Right kidney (tissue), 1 donor: ENCODE measurements at regions not wholly inside any gene's neighbourhood (a gene's known extent, or its start where the extent isn't known, plus 50 kb on each side); places are given as distances from the start of the nearest gene placed in this dataset.
"Not testable (repeated sequence)": the region's sequence is repeated elsewhere in the genome, so short reads cannot be mapped to it uniquely, and the experiment has no call there.

Source experiments
- DNase-seq: peaks from one replicate; pipeline ENCODE4 v3.0.0-alpha.2; 2016

- DNase-seq = no peak
Observed at GRCh38 chr7:34488766-34489165, 169.3 kb upstream of the NPSR1 start.

GRCh38 chr7:34491899-34492298 lies 166.1 kb upstream of the NPSR1 start:
- no peak for DNase-seq

GRCh38 chr7:34493752-34494151 lies 164.3 kb upstream of the NPSR1 start:
- DNase-seq = no peak

- DNase-seq = no peak
Observed at GRCh38 chr7:34497153-34497777, 160.8 kb upstream of the NPSR1 start.

GRCh38 chr7:34501156-34501555 lies 156.9 kb upstream of the NPSR1 start:
- DNase-seq = no peak

- no peak for DNase-seq
Observed at GRCh38 chr7:34507191-34507590, 150.8 kb upstream of the NPSR1 start.

- DNase-seq = no peak
Observed at GRCh38 chr7:34523226-34523918, 134.6 kb upstream of the NPSR1 start.

- DNase-seq = no peak
Observed at GRCh38 chr7:34530259-34530658, 127.8 kb upstream of the NPSR1 start.

GRCh38 chr7:34539003-34539402 lies 119.0 kb upstream of the NPSR1 start:
- DNase-seq = no peak

- no peak for DNase-seq
Observed at GRCh38 chr7:34544621-34545020, 113.4 kb upstream of the NPSR1 start.

- no peak for DNase-seq
Observed at GRCh38 chr7:34550996-34551395, 107.0 kb upstream of the NPSR1 start.

GRCh38 chr7:34552502-34552901 lies 105.5 kb upstream of the NPSR1 start:
- no peak for DNase-seq

GRCh38 chr7:34558022-34558421 lies 100.0 kb upstream of the NPSR1 start:
- no peak for DNase-seq

GRCh38 chr7:34564091-34564490 lies 93.9 kb upstream of the NPSR1 start:
- DNase-seq = no peak

GRCh38 chr7:34567906-34568305 lies 90.1 kb upstream of the NPSR1 start:
- DNase-seq = no peak

- no peak for DNase-seq
Observed at GRCh38 chr7:34569975-34570699, 87.9 kb upstream of the NPSR1 start.

GRCh38 chr7:34575006-34575405 lies 83.0 kb upstream of the NPSR1 start:
- no peak for DNase-seq

GRCh38 chr7:34577934-34578333 lies 80.1 kb upstream of the NPSR1 start:
- DNase-seq = not testable (repeated sequence)

GRCh38 chr7:34581698-34582097 lies 76.3 kb upstream of the NPSR1 start:
- DNase-seq = not testable (repeated sequence)

- DNase-seq = no peak
Observed at GRCh38 chr7:34584526-34584925, 73.5 kb upstream of the NPSR1 start.

GRCh38 chr7:34596887-34597286 lies 61.1 kb upstream of the NPSR1 start:
- DNase-seq = no peak

GRCh38 chr7:34603711-34604444 lies 54.1 kb upstream of the NPSR1 start:
- DNase-seq = no peak
